ENCODE measurements at regions not wholly inside any gene's neighbourhood (a gene's known extent, or its start where the extent isn't known, plus 50 kb on each side); places are given as distances from the start of the nearest gene placed in this dataset.

DNA sequence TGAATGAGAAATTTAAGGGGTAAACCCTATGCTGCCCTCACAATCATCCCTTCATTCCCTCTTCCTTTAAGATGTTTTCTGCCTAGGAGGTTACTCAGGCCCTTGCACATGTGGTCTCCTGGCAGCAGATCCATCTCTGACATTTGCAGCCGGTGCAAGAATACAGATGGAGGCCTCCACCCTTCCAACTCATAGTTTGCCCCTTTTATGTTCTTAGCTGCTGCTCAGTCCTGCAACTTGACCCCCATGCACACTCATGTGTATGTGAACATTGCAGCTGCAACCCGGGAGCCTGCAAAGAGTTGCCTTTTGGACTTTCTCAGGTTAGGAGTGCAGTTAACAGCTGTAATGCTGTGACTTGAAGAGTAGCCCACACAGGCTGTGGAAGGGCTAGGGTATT, 131.9 kb upstream of the SGK1 start:
- no peaks in the 10 kb centered on the region for H3K36me3 ChIP-seq (ENCODE audit: control insufficient read depth, insufficient read depth, low read length)
- ChIA-PET POLR2A (interaction anchor here (0.7 kb wide), 1 partner anchor 349 kb away, joined by 3 read pairs; no protein-coding TSS in a partner anchor), CTCF (interaction anchor here (0.7 to 1.3 kb wide), 2 partner anchors 55 to 272 kb away, joined by 3 read pairs; no protein-coding TSS in a partner anchor)
- TF ChIP-seq, protein P1, sequence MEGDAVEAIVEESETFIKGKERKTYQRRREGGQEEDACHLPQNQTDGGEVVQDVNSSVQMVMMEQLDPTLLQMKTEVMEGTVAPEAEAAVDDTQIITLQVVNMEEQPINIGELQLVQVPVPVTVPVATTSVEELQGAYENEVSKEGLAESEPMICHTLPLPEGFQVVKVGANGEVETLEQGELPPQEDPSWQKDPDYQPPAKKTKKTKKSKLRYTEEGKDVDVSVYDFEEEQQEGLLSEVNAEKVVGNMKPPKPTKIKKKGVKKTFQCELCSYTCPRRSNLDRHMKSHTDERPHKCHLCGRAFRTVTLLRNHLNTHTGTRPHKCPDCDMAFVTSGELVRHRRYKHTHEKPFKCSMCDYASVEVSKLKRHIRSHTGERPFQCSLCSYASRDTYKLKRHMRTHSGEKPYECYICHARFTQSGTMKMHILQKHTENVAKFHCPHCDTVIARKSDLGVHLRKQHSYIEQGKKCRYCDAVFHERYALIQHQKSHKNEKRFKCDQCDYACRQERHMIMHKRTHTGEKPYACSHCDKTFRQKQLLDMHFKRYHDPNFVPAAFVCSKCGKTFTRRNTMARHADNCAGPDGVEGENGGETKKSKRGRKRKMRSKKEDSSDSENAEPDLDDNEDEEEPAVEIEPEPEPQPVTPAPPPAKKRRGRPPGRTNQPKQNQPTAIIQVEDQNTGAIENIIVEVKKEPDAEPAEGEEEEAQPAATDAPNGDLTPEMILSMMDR (IDR thresholded peaks at IDR 0.05; ENCODE audit: insufficient read depth, low read depth, low read length), result no peak
- H3K4me3 ChIP-seq (ENCODE audit: low read depth, low read length), result no peak overlapping the region
- no peaks in the 10 kb centered on the region for H3K27me3 ChIP-seq (ENCODE audit: control insufficient read depth, insufficient read depth, low read length)
- no peak for DNase-seq (ENCODE audit: low read depth)

DNA sequence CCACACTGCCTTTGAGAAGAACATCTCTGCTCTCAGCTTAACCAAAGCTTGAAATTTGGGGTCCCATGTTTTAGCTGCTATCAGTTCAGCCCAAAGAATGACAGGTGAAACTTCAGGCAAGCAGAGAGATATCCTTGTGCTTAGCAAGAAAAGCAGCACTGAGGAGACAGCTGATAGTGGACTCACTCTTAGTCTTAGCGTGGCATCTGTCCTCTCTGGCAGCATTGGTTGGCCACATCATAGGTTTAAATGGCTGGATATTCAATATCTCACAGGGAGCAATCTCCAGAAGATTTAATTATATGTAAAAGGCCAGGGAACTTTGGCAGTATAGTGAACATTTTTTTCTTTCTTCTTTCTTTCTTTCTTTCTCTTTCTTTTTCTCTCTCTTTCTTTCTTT, 131.1 kb upstream of the SGK1 start:
- POLR2A ChIA-PET, result interaction anchor here (0.7 kb wide), 1 partner anchor 350 kb away, joined by 3 read pairs; no protein-coding TSS in a partner anchor
- Histone ChIP-seq H3K36me3 (ENCODE audit: control insufficient read depth, insufficient read depth, low read length) (no peaks in the 10 kb centered on the region), H3K27me3 (ENCODE audit: control insufficient read depth, insufficient read depth, low read length) (no peaks in the 10 kb centered on the region), H3K4me3 (ENCODE audit: low read depth, low read length) (no peak overlapping the region)
- no peak for DNase-seq (ENCODE audit: low read depth)
- CTCF ChIA-PET, result interaction anchor here (0.6 kb wide), 1 partner anchor 29 kb away, joined by 3 read pairs; no protein-coding TSS in a partner anchor
- TF ChIP-seq, protein P1 (IDR thresholded peaks at IDR 0.05; ENCODE audit: insufficient read depth, low read depth, low read length), result no peak

DNA sequence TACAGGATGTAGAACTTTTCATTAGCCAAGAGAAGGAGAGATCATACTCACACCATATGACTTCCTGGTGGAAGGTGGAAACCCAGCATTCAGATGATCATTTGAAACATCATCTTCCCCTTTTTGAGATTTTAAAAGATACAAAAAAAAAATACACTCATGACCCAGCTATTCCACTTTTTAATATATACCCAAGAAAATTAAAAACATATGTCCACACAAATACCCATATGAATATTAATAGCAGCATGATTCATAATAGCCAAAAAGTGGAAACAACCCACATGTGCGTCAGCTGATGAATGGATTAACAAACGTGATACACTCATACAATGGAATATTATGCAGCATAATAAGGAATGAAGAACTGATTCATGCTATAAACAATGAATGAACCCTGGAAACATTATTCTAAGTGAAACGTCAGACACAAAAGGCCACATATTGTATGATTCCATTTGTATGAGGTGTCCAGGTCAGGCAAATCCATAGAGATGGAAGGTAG, 130.0 kb upstream of the SGK1 start:
- peak; percentile 85 for DNase-seq (ENCODE audit: low read depth)
- no peak overlapping the region for H3K4me3 ChIP-seq (ENCODE audit: low read depth, low read length)
- POLR2A ChIA-PET, result no interaction called here
- TF ChIP-seq, protein P1 (IDR thresholded peaks at IDR 0.05; ENCODE audit: insufficient read depth, low read depth, low read length), result no peak
- H3K27me3 ChIP-seq (ENCODE audit: control insufficient read depth, insufficient read depth, low read length), result no peaks in the 10 kb centered on the region
- no peaks in the 10 kb centered on the region for H3K36me3 ChIP-seq (ENCODE audit: control insufficient read depth, insufficient read depth, low read length)
- CTCF ChIA-PET, result interaction anchor here (0.6 to 0.7 kb wide), 3 partner anchors 9 to 244 kb away, joined by 3 read pairs; no protein-coding TSS in a partner anchor

DNA sequence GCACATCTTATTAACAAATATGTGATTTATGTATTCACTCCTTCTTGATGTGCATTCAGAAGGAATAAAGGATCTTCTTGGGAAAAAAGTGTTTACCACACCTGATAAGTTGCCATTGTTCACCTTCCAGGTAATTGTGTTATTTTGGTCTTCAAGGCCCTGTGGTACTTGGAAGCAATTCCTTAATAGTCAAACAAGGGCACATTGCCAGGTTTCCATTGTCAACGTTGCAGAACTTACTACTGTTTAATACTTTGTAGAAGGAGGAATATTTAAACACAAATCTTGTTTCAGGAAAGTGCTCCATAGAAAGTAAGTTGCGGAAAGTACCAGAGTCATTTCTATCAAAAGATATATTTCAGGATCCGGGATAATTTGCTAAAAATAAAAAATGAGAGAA, 129.5 kb upstream of the SGK1 start:
- Histone ChIP-seq H3K36me3 (ENCODE audit: control insufficient read depth, insufficient read depth, low read length) (no peaks in the 10 kb centered on the region), H3K27me3 (ENCODE audit: control insufficient read depth, insufficient read depth, low read length) (no peaks in the 10 kb centered on the region), H3K4me3 (ENCODE audit: low read depth, low read length) (no peak overlapping the region)
- TF ChIP-seq, protein P1 (IDR thresholded peaks at IDR 0.05; ENCODE audit: insufficient read depth, low read depth, low read length), result no peak
- no peak for DNase-seq (ENCODE audit: low read depth)
- ChIA-PET POLR2A (interaction anchor here (1.0 kb wide), 1 partner anchor 274 kb away, joined by 3 read pairs; no protein-coding TSS in a partner anchor), CTCF (interaction anchor here (0.7 kb wide), 1 partner anchor 9 kb away, joined by 3 read pairs; no protein-coding TSS in a partner anchor)

DNA sequence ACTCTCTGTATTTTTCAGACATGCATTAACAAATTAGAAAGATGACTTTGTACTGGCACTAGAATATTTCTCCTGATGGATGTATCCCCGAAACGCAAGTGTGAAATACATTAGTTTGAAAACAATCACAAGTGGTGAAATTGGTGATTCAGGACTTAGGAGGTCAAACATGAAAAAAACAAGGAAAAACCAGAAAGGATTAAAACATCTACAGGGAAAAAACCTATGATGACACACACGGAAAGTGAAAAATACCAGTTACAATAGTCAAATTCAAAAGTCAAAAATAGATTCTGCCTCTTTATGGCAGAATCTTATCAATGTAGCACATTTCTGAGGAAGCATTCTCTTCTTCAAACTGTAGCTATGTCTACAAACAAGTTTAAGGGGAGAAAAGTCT, 129.0 kb upstream of the SGK1 start:
- Histone ChIP-seq H3K27me3 (ENCODE audit: control insufficient read depth, insufficient read depth, low read length) (no peaks in the 10 kb centered on the region), H3K4me3 (ENCODE audit: low read depth, low read length) (no peak overlapping the region), H3K36me3 (ENCODE audit: control insufficient read depth, insufficient read depth, low read length) (no peaks in the 10 kb centered on the region)
- DNase-seq (ENCODE audit: low read depth), result no peak
- ChIA-PET CTCF (interaction anchor here (0.7 kb wide), 1 partner anchor 9 kb away, joined by 3 read pairs; no protein-coding TSS in a partner anchor), POLR2A (interaction anchor here (1.0 kb wide), 1 partner anchor 273 kb away, joined by 3 read pairs; no protein-coding TSS in a partner anchor)
- TF ChIP-seq, protein P1 (IDR thresholded peaks at IDR 0.05; ENCODE audit: insufficient read depth, low read depth, low read length), result no peak

Measured in BJ (cell line).